Ovary (tissue), 7 donors: ENCODE measurements at regions not wholly inside any gene's neighbourhood (a gene's known extent, or its start where the extent isn't known, plus 50 kb on each side); places are given as distances from the start of the nearest gene placed in this dataset.
"Not testable (repeated sequence)": the region's sequence is repeated elsewhere in the genome, so short reads cannot be mapped to it uniquely, and the experiment has no call there.

Experiments
- DNase-seq, 5 donors: peaks; one replicate each; pipeline ENCODE4 v3.0.0-alpha.2; 2019 to 2020
- H3K27ac ChIP-seq, 2 donors: fragments of 200-600 bp; one replicate each; pipeline versions ENCODE4 v1.5.1 to v1.8.0; 2019 to 2022
- H3K27me3 ChIP-seq: fragments of 200-600 bp; one replicate; pipeline ENCODE4 v1.8.0; 2022
- H3K36me3 ChIP-seq: fragments of 200-600 bp; sonication (generic); one replicate; pipeline ENCODE4 v1.5.1; 2019
- H3K4me1 ChIP-seq: one replicate; pipeline ENCODE4 v1.8.1; 2013; ENCODE audit warnings: mild to moderate bottlenecking, moderate library complexity; ENCODE audit not compliant: insufficient read depth
- H3K4me3 ChIP-seq: fragments of 200-600 bp; sonication (generic); one replicate; pipeline ENCODE4 v1.5.1; 2017
- H3K9me3 ChIP-seq, 2 donors: fragments of 200-600 bp in 1 of 2; sonication (generic) in 1 of 2; one replicate each; pipeline versions ENCODE4 v1.5.1 to v1.8.1; 2013 to 2019; ENCODE audit warnings: mild to moderate bottlenecking in 1 of 2, moderate library complexity in 1 of 2
- CTCF ChIP-seq, 3 donors: fragments of 450-650 bp in 2 of 3; fragments of 200-600 bp in 1 of 3; IDR thresholded peaks; one replicate each; pipeline versions ENCODE4 v1.5.1 to v1.8.0; 2016 to 2022; ENCODE audit warnings: antibody characterized with exemption in 3 of 3, mild to moderate bottlenecking in 1 of 3
- EP300 ChIP-seq: sonication (generic); formaldehyde crosslinking; IDR thresholded peaks from one replicate; pipeline ENCODE4 v1.6.1; 2017; ENCODE audit warnings: antibody characterized with exemption
- POLR2A ChIP-seq: fragments of 450-650 bp; IDR thresholded peaks from one replicate; pipeline ENCODE4 v1.6.1; 2017; ENCODE audit warnings: antibody characterized with exemption, mild to moderate bottlenecking, moderate library complexity
- WGBS, 3 donors: extraction: QIAGEN DNeasy Blood & Tissue Kit in 1 of 3; methylation state at CpG; one replicate each; pipeline versions ENCODE4 v1.1.5 to v1.1.7; 2013 to 2017; 5-methylcytosine and 5-hydroxymethylcytosine counted together
- intact Hi-C, 4 donors: fragments of 100-400 bp; cut with DNase I; formaldehyde crosslinking; loops; one replicate each; pipeline versions ENCODE4 v1.11.0 to v1.15.1; 2022 to 2023
- donor health status: DM: no; HTN: no; CAD: no; lungs with moderate emphysema.
- donor health status: DM: no; HTN: no; CAD: no.
- donor health status: Bipolar disorder and iron deficiency.
- donor health status: DM: no; HTN: no; CAD: no.
- donor health status: DM: yes; HTN: yes; CAD: no.

GRCh38 chr13:112175162-112176075 lies 108.5 kb downstream of the SOX1 start:
- TF ChIP-seq EP300 (no peak), POLR2A (no peak)
- H3K4me3 ChIP-seq = no peak overlapping the region
- WGBS, 3 donors = 82 to 86% (median 83%) methylated on average over 25 of the region's 25 CpGs
- H3K36me3 ChIP-seq = no peaks in the 10 kb centered on the region
- H3K4me1 ChIP-seq = no peaks in the 10 kb centered on the region
- DNase-seq = no peak
- H3K9me3 ChIP-seq = no peaks in the 10 kb centered on the region
- intact Hi-C loops = no loop called here
- H3K27ac ChIP-seq = no peak overlapping the region
- no peaks in the 10 kb centered on the region for H3K27me3 ChIP-seq

GRCh38 chr13:112176141-112177119 lies 109.5 kb downstream of the SOX1 start:
- DNase-seq, H3K36me3 ChIP-seq, H3K9me3 ChIP-seq, H3K4me1 ChIP-seq, H3K4me3 ChIP-seq, H3K27me3 ChIP-seq, H3K27ac ChIP-seq, intact Hi-C loops: not testable (repeated sequence)
- 81 to 87% (median 83%) methylated on average over 28 to 34 of the region's 34 CpGs for WGBS, 3 donors

GRCh38 chr13:112177450-112178288 lies 110.7 kb downstream of the SOX1 start:
- no peak overlapping the region for H3K4me3 ChIP-seq
- H3K9me3 ChIP-seq = no peaks in the 10 kb centered on the region
- 50 to 57% (median 54%) methylated on average over 12 of the region's 12 CpGs for whole genome bisulfite sequencing, 3 donors
- no peaks in the 10 kb centered on the region for H3K4me1 ChIP-seq
- intact Hi-C loops = no loop called here
- H3K36me3 ChIP-seq = no peaks in the 10 kb centered on the region
- DNase-seq = no peak
- no peak overlapping the region for H3K27ac ChIP-seq
- no peak for TF ChIP-seq CTCF (IDR thresholded peaks at IDR 0.05)
- no peaks in the 10 kb centered on the region for H3K27me3 ChIP-seq

- no peaks in the 10 kb centered on the region for H3K9me3 ChIP-seq
- H3K27ac ChIP-seq = no peak overlapping the region
- 77 to 87% (median 87%) methylated on average over 5 of the region's 5 CpGs for WGBS, 3 donors
- no peaks in the 10 kb centered on the region for H3K36me3 ChIP-seq
- H3K27me3 ChIP-seq = no peaks in the 10 kb centered on the region
- intact Hi-C loops = no loop called here
- H3K4me1 ChIP-seq = no peaks in the 10 kb centered on the region
- DNase-seq = no peak
- TF ChIP-seq POLR2A (no peak), CTCF (IDR thresholded peaks at IDR 0.05) (no peak), EP300 (no peak)
- H3K4me3 ChIP-seq = no peak overlapping the region
Measured at GRCh38 chr13:112178769-112179168, 111.8 kb downstream of the SOX1 start.

- WGBS, 3 donors = 79 to 89% (median 80%) methylated on average over 9 of the region's 9 CpGs
- no peaks in the 10 kb centered on the region for H3K4me1 ChIP-seq
- H3K4me3 ChIP-seq = no peak overlapping the region
- no peaks in the 10 kb centered on the region for H3K9me3 ChIP-seq
- TF ChIP-seq EP300 (no peak), POLR2A (no peak), CTCF (IDR thresholded peaks at IDR 0.05) (no peak)
- no peaks in the 10 kb centered on the region for H3K36me3 ChIP-seq
- H3K27ac ChIP-seq = no peak overlapping the region
- DNase-seq = no peak
- intact Hi-C loops = no loop called here
- no peaks in the 10 kb centered on the region for H3K27me3 ChIP-seq
Measured at GRCh38 chr13:112179421-112179820, 112.5 kb downstream of the SOX1 start.
